Gastroesophageal sphincter (tissue), 4 donors: ENCODE measurements at regions not wholly inside any gene's neighbourhood (a gene's known extent, or its start where the extent isn't known, plus 50 kb on each side); places are given as distances from the start of the nearest gene placed in this dataset.

Source experiments
- ATAC-seq: fragments of 150-250 bp; one replicate; pipeline ENCODE4 v1.9.1; 2016; ENCODE audit warnings: mild to moderate bottlenecking, moderate library complexity
- H3K27ac ChIP-seq, 4 donors: fragments of 200-600 bp; sonication (generic) in 3 of 4; 1 replicate in 3 of 4; 2 replicates in 1 of 4; pipeline ENCODE4 v1.5.1; 2016 to 2019
- H3K27me3 ChIP-seq: fragments of 200-600 bp; sonication (generic); one replicate; pipeline ENCODE4 v1.5.1; 2019
- H3K36me3 ChIP-seq, 2 donors: fragments of 200-600 bp; sonication (generic); one replicate each; pipeline ENCODE4 v1.5.1; 2019; ENCODE audit warnings: control low read depth in 1 of 2
- H3K4me1 ChIP-seq, 3 donors: fragments of 200-600 bp; sonication (generic); 1 replicate in 2 of 3; 2 replicates in 1 of 3; pipeline ENCODE4 v1.5.1; 2016 to 2019; ENCODE audit warnings: control low read depth in 2 of 3
- H3K4me3 ChIP-seq, 2 donors: fragments of 200-600 bp; sonication (generic); one replicate each; pipeline ENCODE4 v1.5.1; 2019; ENCODE audit warnings: mild to moderate bottlenecking in 1 of 2, moderate library complexity in 1 of 2
- H3K9me3 ChIP-seq, 3 donors: fragments of 200-600 bp; sonication (generic); one replicate each; pipeline ENCODE4 v1.5.1; 2017 to 2019; ENCODE audit warnings: control low read depth in 2 of 3
- CTCF ChIP-seq, 4 experiments: fragments of 200-600 bp in 2 of 4; fragments of 450-650 bp in 2 of 4; sonication (generic) in 1 of 4; IDR thresholded peaks; one replicate each; pipeline ENCODE4 v1.5.1; 2017 to 2019; ENCODE audit warnings: antibody characterized with exemption in 4 of 4, mild to moderate bottlenecking in 2 of 4, moderate library complexity in 2 of 4
- EP300 ChIP-seq: sonication (generic); formaldehyde crosslinking; IDR thresholded peaks from one replicate; pipeline ENCODE4 v1.6.1; 2017; ENCODE audit warnings: antibody characterized with exemption, mild to moderate bottlenecking
- POLR2A ChIP-seq, 2 donors: fragments of 450-650 bp; IDR thresholded peaks; one replicate each; pipeline ENCODE4 v1.6.1; 2017; ENCODE audit warnings: antibody characterized with exemption in 2 of 2, mild to moderate bottlenecking in 2 of 2, moderate library complexity in 1 of 2
- POLR2AphosphoS5 ChIP-seq: sonication (generic); formaldehyde crosslinking; IDR thresholded peaks from one replicate; pipeline ENCODE4 v1.6.1; 2017; ENCODE audit warnings: antibody characterized with exemption
- WGBS, 2 donors: methylation state at CpG; one replicate each; pipeline ENCODE4 v1.1.5; 2018; ENCODE audit warnings: low coverage in 1 of 2; 5-methylcytosine and 5-hydroxymethylcytosine counted together

- no peaks in the 10 kb centered on the region for H3K4me1 ChIP-seq
- no peaks in the 10 kb centered on the region for H3K36me3 ChIP-seq
- no peak for TF ChIP-seq CTCF (IDR thresholded peaks at IDR 0.05)
- TF ChIP-seq POLR2A (IDR thresholded peaks at IDR 0.05): no peak
- no peak for TF ChIP-seq POLR2AphosphoS5
- no peak for TF ChIP-seq EP300
- no CpG with 5 or more reads among the region's 5 CpGs for WGBS, 2 donors
- peaks cover 0 to 7% (median 0%) of the 10 kb centered on the region in 3 donors for H3K9me3 ChIP-seq
- H3K4me3 ChIP-seq: no peak overlapping the region
- H3K27me3 ChIP-seq: no peaks in the 10 kb centered on the region
- ATAC-seq: no peak
- H3K27ac ChIP-seq: no peak overlapping the region
Measured at GRCh38 chr3:103992469-103992868, 1374.2 kb upstream of the ALCAM start.

GRCh38 chr3:104004956-104005355 lies 1361.8 kb upstream of the ALCAM start:
- no peak for ATAC-seq

GRCh38 chr3:104005815-104006214 lies 1360.9 kb upstream of the ALCAM start:
- no peak overlapping the region for H3K4me3 ChIP-seq
- no peaks in the 10 kb centered on the region for H3K27me3 ChIP-seq
- H3K4me1 ChIP-seq: no peaks in the 10 kb centered on the region
- H3K27ac ChIP-seq: no peak overlapping the region
- no peaks in the 10 kb centered on the region for H3K36me3 ChIP-seq
- ATAC-seq: no peak
- H3K9me3 ChIP-seq: no peaks in the 10 kb centered on the region
- WGBS, 2 donors: 61 to 64% methylated on average over 1 of the region's 1 CpG
- no peak for TF ChIP-seq POLR2A (IDR thresholded peaks at IDR 0.05)
- no peak for TF ChIP-seq CTCF (IDR thresholded peaks at IDR 0.05)
- TF ChIP-seq POLR2AphosphoS5: no peak
- no peak for TF ChIP-seq EP300

More at GRCh38 chr3:104004956-104005355, 1361.8 kb upstream of the ALCAM start:
- no peaks in the 10 kb centered on the region for H3K4me1 ChIP-seq
- H3K27me3 ChIP-seq: no peaks in the 10 kb centered on the region
- WGBS, 2 donors: 92 to 100% methylated on average over 1 of the region's 1 CpG
- TF ChIP-seq POLR2A (IDR thresholded peaks at IDR 0.05) (no peak), POLR2AphosphoS5 (no peak), EP300 (no peak), CTCF (IDR thresholded peaks at IDR 0.05) (no peak)
- no peaks in the 10 kb centered on the region for H3K9me3 ChIP-seq
- no peaks in the 10 kb centered on the region for H3K36me3 ChIP-seq
- no peak overlapping the region for H3K27ac ChIP-seq
- no peak overlapping the region for H3K4me3 ChIP-seq

GRCh38 chr3:104018541-104018940 lies 1348.2 kb upstream of the ALCAM start:
- peaks cover 0 to 16% (median 0%) of the 10 kb centered on the region in 3 donors for H3K9me3 ChIP-seq
- no peak overlapping the region for H3K4me3 ChIP-seq
- no peaks in the 10 kb centered on the region for H3K27me3 ChIP-seq
- H3K4me1 ChIP-seq: no peaks in the 10 kb centered on the region
- ATAC-seq: no peak
- H3K36me3 ChIP-seq: no peaks in the 10 kb centered on the region
- TF ChIP-seq CTCF (IDR thresholded peaks at IDR 0.05): no peak
- no peak for TF ChIP-seq EP300
- no peak overlapping the region for H3K27ac ChIP-seq

- H3K4me1 ChIP-seq: no peaks in the 10 kb centered on the region
- no peaks in the 10 kb centered on the region for H3K9me3 ChIP-seq
- no peaks in the 10 kb centered on the region for H3K27me3 ChIP-seq
- no peaks in the 10 kb centered on the region for H3K36me3 ChIP-seq
- H3K4me3 ChIP-seq: no peak overlapping the region
- TF ChIP-seq POLR2AphosphoS5 (no peak), CTCF (IDR thresholded peaks at IDR 0.05) (no peak), POLR2A (IDR thresholded peaks at IDR 0.05) (no peak), EP300 (no peak)
- 100% methylated on average over 1 of the region's 1 CpG; no CpG with 5 or more reads in 1 of the 2 donors for WGBS, 2 donors
- H3K27ac ChIP-seq: no peak overlapping the region
- ATAC-seq: no peak
Measured at GRCh38 chr3:104031598-104031997, 1335.1 kb upstream of the ALCAM start.
